HG03159 (cell line): ENCODE measurements at regions not wholly inside any gene's neighbourhood (a gene's known extent, or its start where the extent isn't known, plus 50 kb on each side); places are given as distances from the start of the nearest gene placed in this dataset.
"Not testable (repeated sequence)": the region's sequence is repeated elsewhere in the genome, so short reads cannot be mapped to it uniquely, and the experiment has no call there.

Experiments
- ATAC-seq: cut with Tn5 transposase; IDR thresholded peaks from one replicate; pipeline ENCODE4 v1.9.1; 2021; ENCODE audit warnings: mild to moderate bottlenecking, moderate library complexity; ENCODE audit not compliant: unreplicated experiment

DNA sequence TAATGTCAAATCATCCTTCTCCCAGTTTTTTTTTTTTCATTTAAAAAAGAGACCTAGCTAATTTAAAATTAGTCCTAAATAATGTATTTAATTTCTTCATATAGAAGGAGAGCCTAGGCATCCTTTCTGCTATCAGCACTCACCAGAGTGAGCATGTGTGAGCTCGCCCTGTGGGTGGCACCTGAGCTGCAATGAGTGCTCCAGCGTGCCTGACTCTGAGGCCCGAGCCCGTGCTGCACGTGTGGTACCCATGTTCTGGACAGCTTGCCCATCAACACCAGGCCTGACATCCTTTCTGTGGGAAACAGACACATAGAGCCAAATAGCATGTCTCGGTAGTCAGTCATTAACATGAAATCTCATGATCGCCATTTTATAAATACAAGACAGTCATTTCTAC, 381.4 kb downstream of the DTWD2 start:
- no peak for ATAC-seq

DNA sequence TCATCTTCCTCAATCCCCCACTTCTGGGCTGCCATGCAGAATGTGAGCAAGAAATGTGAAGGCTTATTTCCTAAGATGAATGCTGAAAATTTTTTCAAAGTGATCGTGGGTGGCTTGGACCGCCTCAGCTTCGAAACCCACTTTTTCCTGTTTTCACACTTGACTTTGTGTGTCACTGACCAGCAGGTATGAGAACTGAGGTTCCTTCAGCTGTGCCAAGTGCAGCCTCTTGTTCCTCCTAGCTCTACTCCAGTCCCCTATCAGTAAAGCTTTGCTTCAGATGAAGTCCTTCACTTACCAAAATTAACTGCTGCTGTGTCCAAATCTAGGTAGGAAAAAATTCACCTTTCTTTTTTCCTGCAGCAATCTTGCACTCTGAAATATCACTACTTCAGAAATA, 382.6 kb downstream of the DTWD2 start:
- ATAC-seq, result no peak

DNA sequence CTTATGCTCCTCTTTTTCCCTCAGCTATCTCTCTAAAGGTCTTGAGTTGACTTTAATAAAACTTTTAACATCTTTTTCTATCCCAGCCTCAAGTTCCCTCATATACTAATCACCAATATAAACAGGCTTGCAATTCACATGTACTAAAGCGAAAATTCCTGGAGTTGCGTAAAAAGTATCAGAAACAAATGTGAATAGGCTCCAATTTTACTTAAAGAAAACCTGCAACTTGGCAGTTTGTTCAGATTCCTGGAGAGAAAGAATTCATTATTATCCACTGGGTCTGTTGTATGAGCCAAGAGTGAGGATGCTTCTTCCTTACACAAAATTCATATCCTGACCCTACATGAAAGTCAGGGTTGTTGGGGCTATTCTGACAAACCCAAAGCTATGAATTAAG, 384.2 kb downstream of the DTWD2 start:
- no peak for ATAC-seq

DNA sequence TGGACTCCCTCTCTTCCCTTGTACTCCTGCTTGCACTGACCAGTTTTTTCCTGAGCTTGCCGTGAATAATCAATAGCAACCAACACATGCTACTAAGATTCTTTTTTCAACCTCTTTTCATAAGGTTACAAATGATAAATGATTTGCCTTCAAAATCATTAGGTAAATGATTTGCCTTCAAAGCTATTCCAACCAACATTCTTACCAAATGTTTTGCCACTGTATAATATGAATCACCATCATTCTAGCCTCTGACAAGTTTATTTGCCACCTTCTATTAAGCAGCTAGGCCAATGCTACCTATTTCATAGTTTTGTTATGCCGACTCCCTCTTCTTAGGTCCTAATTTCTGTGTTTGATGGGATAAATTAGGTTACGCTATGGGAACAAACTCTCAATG, 385.1 kb downstream of the DTWD2 start:
- no peak for ATAC-seq

DNA sequence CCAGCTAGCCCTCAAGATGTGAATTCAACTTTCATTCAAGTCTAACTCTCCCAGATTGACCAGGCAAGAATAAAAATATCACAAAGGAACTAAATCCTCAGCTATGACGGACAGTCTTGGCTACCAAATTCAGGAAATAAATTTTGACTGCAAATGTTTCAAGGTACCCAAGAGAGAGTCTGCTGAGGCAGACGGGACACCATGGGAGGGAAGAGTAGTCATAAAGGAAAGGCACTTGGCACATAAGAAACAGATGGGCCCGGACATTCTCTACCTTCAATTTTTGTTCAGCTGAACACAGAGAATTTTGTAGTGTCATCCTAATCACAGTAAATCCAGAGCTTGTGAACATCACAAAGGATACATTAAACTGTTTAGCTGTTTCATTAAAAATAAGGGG, 390.0 kb downstream of the DTWD2 start:
- ATAC-seq, result no peak

DNA sequence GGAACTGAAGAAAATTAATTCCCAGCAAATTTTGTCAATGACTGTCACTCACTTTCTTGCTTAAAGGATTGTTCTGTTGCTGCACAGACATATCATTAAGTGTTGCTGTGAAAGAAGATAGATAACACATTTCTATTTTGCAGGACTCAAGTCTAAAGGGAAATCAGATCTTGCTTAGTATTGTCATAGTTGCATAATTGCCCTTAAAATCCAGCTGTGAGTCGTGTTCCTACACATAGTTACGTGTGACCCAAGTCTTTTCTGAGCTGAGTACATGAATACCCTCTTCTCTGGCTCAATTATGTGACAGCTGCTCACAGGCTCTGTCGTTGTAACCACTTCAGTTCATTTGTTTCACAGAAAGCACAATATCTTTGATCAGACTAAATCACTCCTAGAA, 390.8 kb downstream of the DTWD2 start:
- ATAC-seq, result no peak

DNA sequence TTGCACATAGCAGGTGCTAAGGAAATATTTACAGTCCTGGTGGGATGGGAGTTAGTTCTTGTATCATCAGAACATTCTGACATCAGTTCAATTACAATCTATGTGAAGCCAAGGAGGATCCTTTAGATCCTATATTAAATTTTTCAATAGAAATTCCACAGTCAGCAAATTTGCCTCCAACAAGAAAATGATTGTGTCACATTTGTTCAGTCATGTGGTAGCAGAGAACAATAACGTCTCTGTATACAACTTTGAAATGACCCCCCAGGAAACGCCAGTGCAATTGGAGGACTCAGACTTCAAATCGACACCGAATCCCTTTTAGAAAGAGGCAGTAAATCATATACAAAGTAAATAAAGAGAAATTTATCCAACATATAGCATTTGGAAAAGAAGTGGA, 392.1 kb downstream of the DTWD2 start:
- no peak for ATAC-seq

DNA sequence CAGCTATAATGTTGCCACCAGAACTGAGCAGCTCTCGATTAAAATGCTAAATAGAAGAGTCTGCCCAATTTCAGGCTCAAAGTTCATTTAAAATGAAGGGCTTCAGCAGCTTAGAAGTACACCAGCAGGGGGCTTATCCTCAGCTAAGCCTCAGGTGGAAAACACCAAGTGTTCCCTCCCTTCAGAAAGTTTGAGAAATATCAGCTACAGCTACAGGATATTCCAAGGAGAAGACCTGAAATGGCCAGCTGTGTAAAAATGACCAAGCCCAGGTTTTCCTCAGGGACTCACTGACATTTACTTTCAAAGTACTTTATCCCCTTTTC, 395.4 kb downstream of the DTWD2 start:
- peak; percentile 39 for ATAC-seq

DNA sequence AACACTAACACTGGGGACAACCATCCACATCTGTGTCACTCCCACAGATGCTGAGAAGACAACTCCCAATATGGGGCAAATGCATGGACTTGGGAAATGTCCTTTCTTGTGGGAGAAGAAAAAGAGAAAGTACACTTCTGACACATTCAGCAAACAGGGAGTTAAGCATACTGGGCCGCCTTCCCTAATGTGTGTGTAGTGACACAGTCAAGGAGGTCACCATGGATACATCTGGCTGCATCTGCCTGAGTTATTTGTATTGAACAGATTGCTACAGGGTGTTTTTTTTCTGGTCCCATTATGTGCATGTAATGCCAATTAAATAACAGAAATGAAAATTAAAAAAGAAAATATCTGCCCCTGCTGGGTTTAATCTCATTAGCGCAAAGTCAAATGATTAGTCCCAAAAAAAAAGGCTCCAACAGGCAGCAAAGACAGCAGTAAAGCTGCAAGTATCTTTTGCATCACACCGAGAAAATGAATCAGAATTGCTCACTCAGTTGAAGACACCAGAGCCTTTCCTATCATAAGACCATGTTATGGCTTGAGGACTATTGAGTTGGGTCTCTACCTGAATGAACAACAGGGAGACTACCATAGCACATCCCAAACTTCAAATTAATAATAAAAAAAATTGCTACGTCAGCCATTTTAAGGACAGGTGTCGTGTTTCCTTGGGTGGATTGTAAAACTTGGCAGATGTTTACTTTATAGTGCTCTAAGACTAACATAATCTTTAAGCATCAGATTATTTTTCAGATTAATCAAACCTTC, 395.9 kb downstream of the DTWD2 start:
- ATAC-seq, result no peak

DNA sequence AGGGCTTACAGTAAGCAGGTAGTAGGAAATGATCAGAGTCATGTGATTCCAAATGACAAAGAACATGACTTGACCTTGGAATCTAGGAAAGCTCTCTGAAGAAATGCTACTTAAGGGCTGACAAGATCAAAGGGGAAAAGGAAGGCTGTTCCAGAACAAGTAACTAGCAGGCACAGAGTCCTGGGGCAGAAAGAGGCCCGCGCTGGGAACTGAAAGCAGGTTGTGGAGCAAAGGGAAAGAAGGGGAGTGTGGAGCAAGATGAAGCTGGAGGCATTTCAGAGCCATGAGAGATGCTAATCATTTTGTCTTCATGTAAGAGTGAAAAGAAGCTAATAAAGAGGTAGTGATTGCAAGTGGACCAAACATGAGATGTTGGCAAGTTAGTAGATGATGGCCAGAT, 397.5 kb downstream of the DTWD2 start:
- ATAC-seq, result no peak

DNA sequence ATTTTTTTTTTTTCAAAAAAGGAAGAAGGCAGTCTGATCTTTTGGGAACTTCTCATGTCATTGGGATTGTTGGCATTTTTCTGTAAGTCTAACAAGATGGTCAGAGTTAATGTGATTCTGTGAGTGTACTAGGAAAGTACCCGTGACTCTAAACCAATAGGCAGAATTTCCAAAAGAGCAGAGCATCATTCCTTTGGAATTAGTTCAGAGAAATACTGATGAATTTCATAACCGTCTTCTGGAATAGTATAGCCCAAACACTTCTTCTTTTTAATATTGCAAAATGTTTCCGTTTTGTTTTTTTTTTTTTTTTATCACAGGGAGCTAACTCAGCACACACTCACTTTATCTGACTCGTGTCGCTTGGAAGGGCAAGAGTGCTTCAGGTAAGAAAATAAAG, 407.4 kb downstream of the DTWD2 start:
- ATAC-seq, result no peak

DNA sequence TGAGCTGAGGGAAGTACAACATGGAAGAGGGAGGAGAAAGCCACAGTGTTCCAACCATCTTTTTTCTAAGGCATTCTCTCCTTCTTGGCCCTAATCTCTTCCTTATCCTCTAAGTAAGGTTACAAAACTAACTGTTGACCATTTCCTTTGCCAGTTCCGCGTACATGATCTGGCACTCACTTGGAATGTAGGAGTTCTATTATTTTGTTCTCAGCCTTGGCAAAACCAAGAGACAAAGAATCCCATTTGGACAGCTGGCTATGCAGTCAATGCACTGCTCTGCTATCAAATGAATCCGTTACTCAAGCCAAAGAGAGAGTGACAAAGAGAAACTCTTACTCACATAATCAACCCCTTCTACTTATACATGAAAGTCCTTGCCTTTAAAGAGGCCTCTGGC, 410.3 kb downstream of the DTWD2 start:
- no peak for ATAC-seq

DNA sequence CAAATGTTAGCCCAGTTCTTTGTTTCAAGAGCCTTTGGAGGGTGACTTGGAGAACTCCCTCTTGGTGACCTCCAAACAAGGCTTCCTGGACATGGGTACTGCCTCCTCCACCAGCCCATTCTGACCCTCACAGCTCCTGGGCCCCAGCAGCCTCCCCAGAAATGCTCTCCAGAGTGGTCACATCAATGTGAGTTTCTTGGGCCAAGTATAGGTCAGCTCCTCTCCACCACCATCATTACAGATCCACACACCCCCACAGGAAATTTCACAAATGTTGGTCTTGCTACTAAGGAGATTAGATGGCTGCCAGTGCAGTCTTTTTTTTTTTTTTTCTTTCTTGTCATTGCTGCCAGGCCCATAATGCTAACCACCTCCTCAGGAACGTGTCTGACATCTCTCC, 410.7 kb downstream of the DTWD2 start:
- ATAC-seq, result no peak

DNA sequence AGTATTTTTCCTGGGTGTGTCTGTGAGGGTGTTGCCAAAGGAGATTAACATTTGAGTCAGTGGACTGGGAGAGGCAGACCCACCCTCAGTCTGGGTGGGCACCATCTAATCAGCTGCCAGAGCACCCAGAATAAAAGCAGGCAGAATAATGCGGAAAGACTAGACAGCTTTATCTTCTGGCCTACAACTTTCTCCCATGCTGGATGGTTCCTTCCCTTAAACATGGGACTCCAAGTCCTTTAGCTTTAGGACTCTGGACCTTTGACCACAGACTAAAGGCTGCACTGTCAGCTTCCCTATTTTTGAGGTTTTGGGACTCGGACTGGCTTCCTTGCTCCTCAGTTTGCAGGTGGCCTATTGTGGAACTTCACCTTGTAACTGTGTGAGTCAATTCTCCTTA, 418.1 kb downstream of the DTWD2 start:
- not testable (repeated sequence) for ATAC-seq

DNA sequence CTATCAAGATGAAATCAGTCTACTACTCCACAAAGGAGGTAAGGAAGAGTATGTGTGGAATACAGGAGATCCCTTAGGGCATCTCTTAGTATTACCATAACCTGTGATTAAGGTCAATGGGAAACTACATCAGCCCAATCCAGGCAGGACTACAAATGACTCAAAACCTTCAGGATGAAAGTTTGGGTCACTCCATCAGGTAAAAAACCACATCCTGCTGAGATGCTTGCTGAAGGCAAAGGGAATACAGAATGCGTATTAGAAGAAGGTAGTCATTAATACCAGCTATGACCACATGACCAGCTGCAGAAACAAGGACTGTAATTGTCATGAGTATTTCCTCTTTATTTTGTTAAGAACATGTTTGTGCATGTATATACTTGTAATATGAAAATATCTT, 418.8 kb downstream of the DTWD2 start:
- not testable (repeated sequence) for ATAC-seq

DNA sequence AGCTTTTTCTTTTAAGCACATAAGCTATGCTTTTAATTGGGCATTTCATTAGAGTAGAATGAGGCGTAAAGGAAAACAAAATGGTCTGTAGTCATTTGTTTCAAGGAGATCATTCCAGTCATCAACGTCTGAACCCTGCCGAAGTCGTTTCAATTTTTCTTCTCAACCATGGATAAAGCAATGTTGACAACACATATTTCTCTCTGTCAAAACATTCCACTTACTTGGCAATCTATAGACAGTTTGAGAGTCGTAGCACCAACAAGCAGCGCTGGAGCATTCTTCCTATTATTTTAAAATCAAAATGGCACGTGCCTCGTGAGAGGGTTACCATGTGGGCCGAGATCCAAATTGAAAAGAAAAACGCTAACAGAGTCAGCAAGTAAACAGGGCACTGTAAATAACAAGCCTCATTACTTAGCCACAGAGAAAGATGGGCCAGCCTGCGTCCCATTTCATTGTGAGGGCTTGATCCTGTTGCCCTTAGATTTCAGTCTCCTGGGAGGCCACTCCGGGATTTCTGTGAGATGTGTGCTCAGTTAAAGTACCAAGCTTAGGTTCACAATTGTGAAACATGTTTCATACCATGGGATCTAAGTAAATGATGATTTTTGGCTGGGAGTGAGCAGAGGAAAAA, 422.9 kb downstream of the DTWD2 start:
- no peak for ATAC-seq

DNA sequence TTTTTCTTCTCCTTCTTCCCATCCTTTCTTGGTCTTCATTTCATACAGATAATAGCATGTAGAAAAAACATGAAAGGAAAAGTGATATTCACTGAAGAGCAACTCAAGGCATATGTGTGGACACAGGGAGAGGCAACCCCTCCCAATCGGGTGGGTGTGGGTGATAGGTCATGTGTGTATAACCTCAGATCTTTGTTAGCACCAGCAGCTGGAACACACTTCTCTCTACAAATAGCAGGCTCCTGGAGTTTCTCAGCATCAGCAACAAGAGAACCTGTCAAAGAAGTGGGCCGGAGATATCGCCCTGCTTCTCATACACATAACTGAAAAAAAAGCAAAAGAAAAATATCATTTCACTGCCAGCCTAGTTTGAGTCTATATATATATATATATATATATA, 426.4 kb downstream of the DTWD2 start:
- ATAC-seq, result no peak

DNA sequence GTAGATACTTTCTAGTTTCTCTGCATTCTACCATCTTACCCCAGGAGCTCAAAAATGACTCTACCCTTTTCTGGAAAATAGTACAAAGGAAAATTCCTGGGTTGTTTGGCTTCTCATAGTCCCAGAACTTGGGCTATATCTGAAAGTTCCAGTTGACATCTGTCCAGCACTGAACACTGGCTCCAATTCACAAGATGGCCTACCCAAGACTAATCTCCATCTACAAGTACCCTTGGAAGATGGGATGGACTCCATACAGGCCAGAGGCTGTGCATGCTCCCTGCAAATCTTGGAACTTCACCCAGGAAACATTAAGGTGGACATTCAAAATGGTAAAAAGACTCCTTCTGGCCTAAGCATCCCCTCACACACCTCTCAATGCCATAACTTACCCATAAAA, 427.1 kb downstream of the DTWD2 start:
- no peak for ATAC-seq

DNA sequence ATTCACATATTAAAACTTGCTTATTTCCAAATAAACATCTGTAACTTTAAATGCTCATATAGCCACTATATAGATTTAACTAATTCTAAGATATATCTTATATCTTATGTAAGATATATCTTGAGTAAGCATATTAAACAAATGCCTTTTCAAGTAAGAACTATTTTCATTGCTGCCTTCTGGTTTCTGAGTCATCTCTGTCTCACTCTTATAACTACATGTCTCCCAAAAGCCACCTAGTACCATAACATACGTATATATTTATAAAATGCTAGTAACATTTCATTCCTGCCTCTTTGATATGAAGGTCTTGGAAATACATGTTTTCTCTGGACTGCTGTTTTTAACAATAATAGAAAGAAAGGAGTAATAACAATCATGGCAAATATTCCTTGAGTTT, 429.5 kb downstream of the DTWD2 start:
- no peak for ATAC-seq

DNA sequence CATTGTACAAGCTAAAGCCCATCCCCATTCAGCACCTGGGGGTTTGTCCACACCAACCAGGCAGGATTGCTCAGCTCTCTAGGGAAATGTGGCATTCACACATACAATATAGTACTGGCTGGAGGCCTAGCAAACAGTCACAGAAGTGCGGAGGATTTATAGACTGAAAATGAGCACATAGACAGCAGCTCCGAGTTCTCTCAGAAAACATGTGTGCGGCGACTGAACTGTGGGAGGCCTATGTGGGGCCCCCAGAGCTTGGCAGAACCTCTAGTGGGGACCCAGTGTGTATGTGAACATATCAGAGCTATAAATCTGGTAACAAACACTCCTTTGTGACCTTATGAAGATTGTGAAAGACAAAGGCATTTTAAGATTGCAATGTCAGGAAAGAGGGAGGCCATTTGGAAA, 431.1 kb downstream of the DTWD2 start:
- no peak for ATAC-seq

DNA sequence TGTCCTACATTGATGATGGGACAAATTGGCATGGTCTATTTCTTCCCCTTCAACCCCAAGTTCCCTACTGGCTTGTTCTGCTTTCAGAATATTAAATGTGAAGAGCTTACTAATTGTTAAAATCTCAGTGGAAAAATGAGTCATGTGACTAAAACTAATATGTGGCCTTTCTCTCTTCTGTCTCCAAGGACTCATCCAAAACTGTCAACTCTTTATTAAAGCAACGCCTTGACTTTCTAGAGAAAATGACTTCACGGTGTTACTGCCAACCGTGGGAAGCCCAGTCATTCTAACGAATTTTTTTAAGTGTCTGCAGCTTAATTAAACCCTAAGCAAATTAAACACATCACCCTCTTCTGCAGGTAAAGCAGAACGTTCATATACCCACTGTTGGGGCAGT, 431.6 kb downstream of the DTWD2 start:
- no peak for ATAC-seq

DNA sequence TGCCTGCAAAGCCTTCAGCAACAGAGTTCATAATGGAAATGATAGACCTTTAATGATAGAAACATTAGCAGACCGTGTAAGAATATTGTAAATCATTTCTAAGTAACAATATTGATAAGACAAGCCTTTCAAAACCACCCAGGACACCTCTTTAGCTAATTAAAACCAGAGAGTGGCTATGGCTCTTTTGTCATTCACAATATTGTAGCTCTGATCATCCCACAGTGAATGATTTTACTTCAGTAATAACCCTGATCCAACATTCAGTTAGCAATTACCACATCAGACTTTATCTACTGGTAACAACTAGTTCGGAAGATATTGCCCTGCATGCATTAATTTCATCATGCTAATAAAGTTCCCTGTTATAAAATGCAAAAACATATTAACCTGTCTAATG, 432.6 kb downstream of the DTWD2 start:
- no peak for ATAC-seq

DNA sequence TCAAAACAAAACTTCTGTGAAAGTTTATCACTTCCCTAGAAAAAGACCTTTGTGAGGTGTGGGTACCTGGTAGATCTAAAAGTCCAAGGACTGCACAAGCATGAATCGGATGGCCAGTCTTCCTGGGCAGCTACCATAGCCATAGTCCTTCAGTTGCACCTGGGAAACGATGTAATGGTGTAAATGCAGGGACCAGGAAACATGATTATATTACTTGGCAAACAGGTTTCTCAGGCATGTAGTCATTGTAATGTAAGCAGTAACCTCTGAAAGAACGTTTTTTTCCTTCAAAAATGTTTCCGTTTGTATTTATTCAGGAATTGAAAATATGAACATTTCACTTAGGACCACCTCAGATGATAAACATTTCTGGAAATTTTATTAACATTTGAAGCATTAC, 433.4 kb downstream of the DTWD2 start:
- no peak for ATAC-seq
